GM12865 (cell line): ENCODE measurements at regions not wholly inside any gene's neighbourhood (a gene's known extent, or its start where the extent isn't known, plus 50 kb on each side); places are given as distances from the start of the nearest gene placed in this dataset.

Experiments
- DNase-seq: peaks from one replicate; pipeline ENCODE4 v3.0.0; 2010; ENCODE audit warnings: low read depth
- H3K4me3 ChIP-seq: 2 replicates; pipeline ENCODE4 v1.5.1; 2011; ENCODE audit warnings: mild to moderate bottlenecking, low read depth, low read length, control low read depth
- CTCF ChIP-seq: IDR thresholded peaks from 2 replicates; pipeline ENCODE4 v1.5.1; 2011; ENCODE audit warnings: low read length, control low read depth, low read depth, inconsistent platforms; ENCODE audit not compliant: insufficient read depth; ENCODE audit errors: missing control alignments

GRCh38 chr4:41473176-41473575, 64.8 kb upstream of the LIMCH1 start:
- DNase-seq: no peak
- TF ChIP-seq CTCF: no peak
- H3K4me3 ChIP-seq: no peak overlapping the region

GRCh38 chr4:41475402-41475801, 62.6 kb upstream of the LIMCH1 start:
- H3K4me3 ChIP-seq: no peak overlapping the region
- DNase-seq: no peak
- TF ChIP-seq CTCF: no peak

- TF ChIP-seq CTCF: no peak
- H3K4me3 ChIP-seq: no peak overlapping the region
- no peak for DNase-seq
These were observed 61.6 kb upstream of the LIMCH1 start for GRCh38 chr4:41476310-41476885.

GRCh38 chr4:41477181-41477905, 60.6 kb upstream of the LIMCH1 start:
- no peak for TF ChIP-seq CTCF
- DNase-seq: no peak
- no peak overlapping the region for H3K4me3 ChIP-seq

- H3K4me3 ChIP-seq: no peak overlapping the region
- no peak for TF ChIP-seq CTCF
- DNase-seq: no peak
These were observed 59.4 kb upstream of the LIMCH1 start for GRCh38 chr4:41478518-41478917.

- H3K4me3 ChIP-seq: no peak overlapping the region
- DNase-seq: no peak
- TF ChIP-seq CTCF: no peak
These were observed 57.1 kb upstream of the LIMCH1 start for GRCh38 chr4:41480896-41481311.

GRCh38 chr4:41483771-41484170, 54.2 kb upstream of the LIMCH1 start:
- no peak overlapping the region for H3K4me3 ChIP-seq
- DNase-seq: no peak
- TF ChIP-seq CTCF: no peak
